Breast epithelium (tissue), 3 donors: ENCODE measurements at regions not wholly inside any gene's neighbourhood (a gene's known extent, or its start where the extent isn't known, plus 50 kb on each side); places are given as distances from the start of the nearest gene placed in this dataset.

Experiments used
- POLR2A ChIP-seq: fragments of 450-650 bp; IDR thresholded peaks from one replicate; pipeline ENCODE4 v1.6.1; 2016; ENCODE audit warnings: antibody characterized with exemption, mild to moderate bottlenecking, moderate library complexity
- POLR2AphosphoS5 ChIP-seq, 3 donors: sonication (generic); formaldehyde crosslinking; IDR thresholded peaks; one replicate each; pipeline ENCODE4 v1.6.1; 2017; ENCODE audit warnings: antibody characterized with exemption in 3 of 3
- TF ChIP-seq, protein P1 (sequence below), 3 donors: fragments of 450-650 bp; IDR thresholded peaks; one replicate each; pipeline ENCODE4 v1.5.1; 2016 to 2017; ENCODE audit warnings: antibody characterized with exemption in 3 of 3, mild to moderate bottlenecking in 3 of 3, moderate library complexity in 3 of 3

DNA sequence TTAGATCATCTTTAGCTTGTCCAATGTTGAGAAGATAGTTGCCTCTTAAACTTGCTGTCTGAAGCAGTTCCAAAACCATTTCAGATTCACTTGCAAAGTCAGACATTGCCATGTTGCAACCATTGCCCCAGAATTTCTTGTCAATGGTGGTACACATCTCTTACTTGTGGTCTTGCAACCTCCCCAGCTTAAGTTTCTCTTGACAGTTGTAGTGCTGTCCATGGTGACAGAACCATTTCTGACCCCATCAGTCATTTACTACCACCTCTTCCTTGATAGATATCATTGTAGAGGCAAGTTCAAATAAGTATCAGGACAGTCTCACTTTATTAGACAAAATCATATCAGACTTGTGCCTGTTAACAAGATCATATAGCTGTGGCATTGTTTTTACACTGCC, 407.2 kb upstream of the HNRNPA3 start:
- TF ChIP-seq, protein P1, sequence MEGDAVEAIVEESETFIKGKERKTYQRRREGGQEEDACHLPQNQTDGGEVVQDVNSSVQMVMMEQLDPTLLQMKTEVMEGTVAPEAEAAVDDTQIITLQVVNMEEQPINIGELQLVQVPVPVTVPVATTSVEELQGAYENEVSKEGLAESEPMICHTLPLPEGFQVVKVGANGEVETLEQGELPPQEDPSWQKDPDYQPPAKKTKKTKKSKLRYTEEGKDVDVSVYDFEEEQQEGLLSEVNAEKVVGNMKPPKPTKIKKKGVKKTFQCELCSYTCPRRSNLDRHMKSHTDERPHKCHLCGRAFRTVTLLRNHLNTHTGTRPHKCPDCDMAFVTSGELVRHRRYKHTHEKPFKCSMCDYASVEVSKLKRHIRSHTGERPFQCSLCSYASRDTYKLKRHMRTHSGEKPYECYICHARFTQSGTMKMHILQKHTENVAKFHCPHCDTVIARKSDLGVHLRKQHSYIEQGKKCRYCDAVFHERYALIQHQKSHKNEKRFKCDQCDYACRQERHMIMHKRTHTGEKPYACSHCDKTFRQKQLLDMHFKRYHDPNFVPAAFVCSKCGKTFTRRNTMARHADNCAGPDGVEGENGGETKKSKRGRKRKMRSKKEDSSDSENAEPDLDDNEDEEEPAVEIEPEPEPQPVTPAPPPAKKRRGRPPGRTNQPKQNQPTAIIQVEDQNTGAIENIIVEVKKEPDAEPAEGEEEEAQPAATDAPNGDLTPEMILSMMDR (IDR thresholded peaks at IDR 0.05), result no peak
- TF ChIP-seq POLR2A, result no peak
- TF ChIP-seq POLR2AphosphoS5 (IDR thresholded peaks at IDR 0.05), result no peak
